ENCODE measurements at regions not wholly inside any gene's neighbourhood (a gene's known extent, or its start where the extent isn't known, plus 50 kb on each side); places are given as distances from the start of the nearest gene placed in this dataset.
"Not testable (repeated sequence)": the region's sequence is repeated elsewhere in the genome, so short reads cannot be mapped to it uniquely, and the experiment has no call there.

DNA sequence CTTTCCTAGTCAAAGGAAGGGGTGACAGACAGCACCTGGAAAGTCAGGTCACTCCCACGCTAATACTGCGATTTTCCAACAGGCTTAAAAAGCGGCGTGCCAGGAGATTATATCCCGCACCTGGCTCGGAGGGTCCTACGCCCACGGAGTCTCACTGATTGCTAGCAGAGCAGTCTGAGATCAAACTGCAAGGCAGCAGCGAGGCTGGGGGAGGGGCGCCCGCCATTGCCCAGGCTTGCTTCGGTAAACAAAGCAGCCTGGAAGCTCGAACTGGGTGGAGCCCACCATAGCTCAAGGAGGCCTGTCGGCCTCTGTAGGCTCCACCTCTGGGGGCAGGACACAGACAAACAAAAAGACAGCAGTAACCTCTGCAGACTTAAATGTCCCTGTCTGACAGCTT, 392.6 kb upstream of the LMO3 start:
- TF ChIP-seq EP300, CTCF, POLR2A (IDR thresholded peaks at IDR 0.05): not testable (repeated sequence)
